GM18520 (cell line): ENCODE measurements at regions not wholly inside any gene's neighbourhood (a gene's known extent, or its start where the extent isn't known, plus 50 kb on each side); places are given as distances from the start of the nearest gene placed in this dataset.

Experiments used
- ATAC-seq: cut with Tn5 transposase; IDR thresholded peaks from one replicate; pipeline ENCODE4 v1.9.1; 2021; ENCODE audit not compliant: unreplicated experiment

DNA sequence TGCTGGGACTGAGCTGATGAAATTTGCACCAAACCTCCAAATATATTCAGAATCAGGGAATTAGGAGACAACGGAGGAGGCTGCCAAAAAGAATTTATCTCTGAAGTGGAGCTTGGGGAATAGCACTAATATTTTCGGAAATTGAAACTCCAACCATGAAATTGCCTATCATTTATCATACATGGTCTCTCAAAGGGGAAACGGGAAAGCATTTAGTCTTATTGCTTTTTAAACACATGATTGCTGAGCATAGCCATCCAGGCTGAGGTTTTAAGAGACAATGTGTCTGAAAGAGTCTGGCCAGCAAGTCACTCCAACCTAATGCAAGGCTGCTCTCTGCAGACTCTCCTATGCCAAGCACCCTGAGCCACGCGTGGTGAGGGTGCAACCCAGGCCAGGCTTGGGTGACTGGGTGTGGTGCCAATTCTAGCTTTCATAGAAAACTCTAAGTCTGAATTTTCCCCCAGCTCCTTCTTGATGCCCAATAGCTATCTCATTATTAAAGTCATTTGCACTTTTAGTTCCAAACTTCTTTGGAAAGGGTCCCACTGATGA is 200.2 kb downstream of the RPLP1 start:
- ATAC-seq = no peak

DNA sequence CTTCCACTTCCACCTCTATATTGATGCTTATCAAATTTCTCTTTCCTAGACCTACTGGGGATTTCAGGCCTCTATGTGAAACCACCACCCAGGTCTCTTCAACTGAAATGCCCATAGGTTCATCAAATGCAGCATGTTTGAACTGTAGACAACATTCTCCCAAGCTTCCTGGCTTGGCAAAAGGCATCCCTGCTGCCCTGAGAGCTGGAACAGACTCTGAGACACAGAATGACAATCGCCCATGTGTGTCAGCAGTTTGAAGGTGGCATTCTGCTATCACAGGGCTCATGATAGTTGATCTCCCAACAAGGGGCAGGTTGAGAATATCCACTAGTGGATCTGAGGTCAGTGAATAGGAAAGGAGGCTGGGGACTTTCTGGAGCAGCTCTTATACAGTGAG is 200.7 kb downstream of the RPLP1 start:
- no peak for ATAC-seq

GRCh38 chr15:69653846-69654245 is 201.2 kb downstream of the RPLP1 start:
- no peak for ATAC-seq

DNA sequence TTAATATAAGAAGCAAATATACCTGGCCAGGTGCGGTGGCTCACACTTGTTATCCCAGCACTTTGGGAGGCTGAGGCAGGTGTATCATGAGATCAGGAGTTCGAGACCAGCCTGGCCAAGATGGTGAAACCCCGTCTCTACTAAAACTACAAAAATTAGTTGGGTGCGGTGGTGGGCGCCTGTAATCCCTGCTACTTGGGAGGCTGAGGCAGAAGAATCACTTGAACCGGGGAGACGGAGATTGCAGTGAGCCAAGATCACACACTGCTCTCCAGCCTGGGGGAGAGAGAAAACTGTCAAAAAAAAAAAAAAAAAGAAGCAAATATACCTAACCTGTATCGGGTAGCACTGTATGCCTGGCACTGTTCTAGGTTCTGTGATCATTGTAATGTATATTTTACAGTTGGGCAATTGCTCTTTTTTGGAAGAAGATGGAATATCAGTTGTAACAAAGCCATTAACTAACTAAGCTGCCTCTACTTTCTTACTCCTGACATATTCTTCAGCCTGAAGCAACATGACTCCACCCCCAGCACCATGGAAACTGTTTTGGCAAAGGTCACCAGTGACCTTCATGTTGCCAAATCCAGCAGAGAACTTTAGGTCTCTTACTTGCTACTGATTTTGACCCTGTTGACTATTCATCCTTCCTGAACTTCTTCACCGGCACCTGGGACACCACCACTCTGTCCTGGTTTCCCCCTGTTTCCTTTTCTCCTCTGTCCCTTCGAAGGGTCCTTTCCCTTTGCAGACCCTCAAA is 203.8 kb downstream of the RPLP1 start:
- no peak for ATAC-seq

DNA sequence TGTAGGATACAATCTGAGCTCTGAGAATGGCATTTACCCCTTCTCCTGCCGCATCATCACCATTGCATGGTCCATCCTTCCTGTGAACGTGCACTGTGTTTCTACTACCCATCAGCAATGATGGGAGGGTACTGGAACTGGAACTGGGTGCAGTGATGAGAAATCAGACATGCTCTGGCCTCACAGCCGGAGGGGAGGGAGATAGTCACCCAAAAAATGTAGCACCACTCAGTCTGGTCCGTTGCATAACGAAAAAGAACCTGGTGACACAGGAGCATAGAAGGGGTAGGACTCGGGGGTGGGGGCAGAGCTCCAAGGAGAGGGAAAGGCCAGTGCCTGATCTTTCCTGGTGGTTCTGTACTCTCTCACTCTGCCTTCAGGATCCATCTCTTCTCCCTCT is 205.0 kb downstream of the RPLP1 start:
- ATAC-seq = no peak

DNA sequence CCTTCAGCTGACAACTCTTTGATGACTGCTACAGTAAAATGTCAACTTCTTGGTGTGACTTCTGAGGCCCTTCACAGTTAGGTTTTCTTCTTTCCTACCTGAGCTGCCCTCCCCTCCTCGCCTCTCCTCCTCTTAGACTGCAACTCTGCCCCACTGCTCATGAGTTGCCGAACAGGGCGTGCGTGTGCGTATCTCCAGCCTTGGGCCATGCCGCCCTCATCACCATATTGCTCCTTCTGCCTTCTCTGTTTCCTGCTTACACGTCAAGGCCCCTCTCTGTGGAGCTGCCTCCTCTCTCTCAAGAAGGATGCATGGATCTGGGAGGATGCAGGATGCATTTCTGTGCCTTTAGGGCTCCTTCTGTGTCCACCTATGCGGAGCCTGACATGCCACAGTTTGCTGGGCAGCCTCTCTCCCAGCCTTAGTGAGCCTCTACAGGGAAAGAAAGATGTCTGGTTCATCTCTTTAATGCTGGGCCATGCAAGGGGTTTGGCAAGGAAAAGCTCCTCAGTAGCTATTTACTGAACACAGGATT is 205.9 kb downstream of the RPLP1 start:
- ATAC-seq = no peak

DNA sequence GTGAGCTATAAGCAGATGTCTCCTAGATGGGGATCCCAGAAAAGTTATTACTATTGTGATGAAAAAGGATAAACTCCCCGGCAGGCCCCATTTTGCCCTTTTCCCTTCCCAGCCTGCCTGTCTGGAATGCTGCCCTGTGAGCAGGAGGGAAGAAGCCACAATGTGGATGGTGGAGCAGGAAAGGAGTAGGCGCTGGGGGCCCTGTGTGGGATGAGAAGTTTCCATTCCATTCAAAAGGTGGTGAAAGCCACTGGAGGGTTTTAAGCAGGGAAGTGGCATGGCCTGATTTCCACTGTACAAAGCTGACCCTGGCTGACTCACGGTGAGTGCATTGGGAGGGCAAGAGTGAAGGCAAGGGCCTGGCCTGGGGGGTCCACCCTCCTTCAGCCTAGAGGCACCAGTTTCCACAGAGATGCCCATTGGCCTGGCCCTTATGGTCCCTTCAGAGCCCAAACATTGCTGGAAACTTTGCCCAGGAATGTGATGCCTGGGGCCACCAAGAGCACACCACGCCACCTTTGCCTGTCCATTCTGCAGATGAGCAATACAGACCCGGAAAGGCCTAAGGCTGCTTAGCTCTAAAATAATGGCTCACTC is 206.9 kb downstream of the RPLP1 start:
- no peak for ATAC-seq

DNA sequence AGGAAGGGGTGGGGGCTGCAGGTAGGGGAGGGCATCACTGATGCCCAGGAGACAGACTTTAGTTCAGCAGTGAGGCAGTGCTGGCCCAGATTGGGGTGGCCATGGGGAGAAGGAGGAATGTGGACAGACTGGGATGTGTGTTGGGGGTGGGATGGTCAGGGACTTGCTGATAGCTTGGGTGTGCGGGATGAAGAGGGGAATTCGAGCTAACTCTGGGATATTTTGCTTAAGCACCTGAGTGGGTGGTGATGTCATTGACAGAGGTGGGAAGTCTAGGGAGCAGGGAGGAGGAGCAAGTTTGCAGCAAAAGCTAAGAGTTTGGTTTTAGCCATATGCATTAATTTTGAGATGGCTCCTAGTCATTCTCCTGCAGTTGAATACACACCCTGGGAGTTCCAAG is 207.5 kb downstream of the RPLP1 start:
- ATAC-seq = no peak

GRCh38 chr15:69660658-69661405 is 208.2 kb downstream of the RPLP1 start:
- ATAC-seq = no peak

- no peak for ATAC-seq
These were observed 208.8 kb downstream of the RPLP1 start for GRCh38 chr15:69661446-69661845.

GRCh38 chr15:69661871-69662644 is 209.4 kb downstream of the RPLP1 start:
- ATAC-seq = no peak

GRCh38 chr15:69662645-69663000 is 210.0 kb downstream of the RPLP1 start:
- no peak for ATAC-seq

- no peak for ATAC-seq
These were observed 210.8 kb downstream of the RPLP1 start for GRCh38 chr15:69663441-69663840.

- no peak for ATAC-seq
These were observed 211.4 kb downstream of the RPLP1 start for GRCh38 chr15:69663982-69664381.

DNA sequence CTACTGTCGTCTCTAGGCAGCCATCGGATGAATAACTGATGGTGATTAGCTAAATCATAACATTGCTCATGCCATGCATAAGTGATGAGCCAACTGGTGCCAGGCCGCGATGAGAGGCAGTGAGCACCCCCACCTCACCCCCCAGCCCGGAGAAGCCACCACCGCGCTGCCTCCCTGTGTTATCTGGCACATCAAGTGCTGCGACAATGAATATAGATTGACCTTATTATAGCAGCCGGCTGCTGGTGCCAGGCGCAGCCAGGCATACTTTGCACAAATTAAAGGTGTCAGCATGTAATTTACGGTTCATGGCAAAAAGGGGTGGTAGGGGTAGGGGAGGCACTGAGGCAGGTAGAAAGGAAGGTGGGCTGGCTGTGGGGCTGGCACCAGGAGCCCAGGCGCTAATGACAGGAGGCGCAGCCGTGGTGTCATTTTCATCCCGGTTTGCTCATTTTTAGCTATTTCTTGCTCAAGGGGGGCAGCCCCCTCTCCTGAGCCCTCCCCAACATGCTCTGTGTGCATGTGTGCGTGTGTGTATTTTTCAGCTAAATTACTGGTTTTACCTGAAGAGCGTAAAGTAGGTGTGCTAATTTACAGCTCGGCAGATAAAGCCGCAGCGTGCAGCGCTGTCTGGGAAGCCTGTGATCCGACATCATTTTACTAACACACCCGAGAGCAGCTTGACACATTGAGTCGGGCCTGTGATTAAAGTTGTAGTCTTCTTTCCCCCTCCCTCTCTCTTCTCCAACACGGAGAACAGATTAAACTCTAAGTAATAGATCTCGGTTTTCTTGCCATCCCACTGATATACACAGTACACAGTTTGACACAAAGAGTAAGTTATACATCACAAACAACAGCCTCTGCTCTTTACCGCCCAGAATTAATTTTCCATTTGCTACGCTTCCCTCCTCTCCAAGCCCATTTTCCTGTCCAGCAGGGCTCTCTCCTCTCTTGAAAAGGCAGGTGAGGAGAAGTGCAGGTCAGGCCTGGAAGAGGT is 212.3 kb downstream of the RPLP1 start:
- no peak for ATAC-seq

DNA sequence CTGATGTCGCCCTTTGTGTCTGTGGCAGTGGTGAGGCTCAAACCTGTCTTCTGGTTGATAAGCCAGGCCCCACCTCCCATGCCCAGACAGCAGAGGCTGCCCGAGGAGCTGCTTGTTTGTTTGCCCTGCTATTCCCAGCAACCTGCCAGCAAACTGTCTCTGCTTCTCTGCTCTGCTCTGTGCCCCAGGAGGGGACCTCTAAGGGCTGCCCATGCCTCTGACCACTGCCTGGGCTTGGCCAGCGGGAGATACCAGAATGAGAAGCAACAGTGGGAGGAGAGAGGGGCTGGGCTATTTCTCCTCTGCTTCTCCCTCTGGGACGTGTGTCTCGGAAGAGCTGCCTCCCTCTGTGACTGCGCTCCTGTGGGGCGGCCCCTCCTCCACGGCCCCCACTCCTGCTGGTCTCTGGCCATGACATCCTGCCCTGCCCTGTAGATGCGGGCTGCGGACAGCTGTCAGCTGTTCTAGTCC is 213.1 kb downstream of the RPLP1 start:
- no peak for ATAC-seq

- no peak for ATAC-seq
These were observed 213.8 kb downstream of the RPLP1 start for GRCh38 chr15:69666441-69666882.

- no peak for ATAC-seq
These were observed 214.5 kb downstream of the RPLP1 start for GRCh38 chr15:69666921-69667811.
